ENCODE measurements at regions not wholly inside any gene's neighbourhood (a gene's known extent, or its start where the extent isn't known, plus 50 kb on each side); places are given as distances from the start of the nearest gene placed in this dataset.
"Not testable (repeated sequence)": the region's sequence is repeated elsewhere in the genome, so short reads cannot be mapped to it uniquely, and the experiment has no call there.

DNA sequence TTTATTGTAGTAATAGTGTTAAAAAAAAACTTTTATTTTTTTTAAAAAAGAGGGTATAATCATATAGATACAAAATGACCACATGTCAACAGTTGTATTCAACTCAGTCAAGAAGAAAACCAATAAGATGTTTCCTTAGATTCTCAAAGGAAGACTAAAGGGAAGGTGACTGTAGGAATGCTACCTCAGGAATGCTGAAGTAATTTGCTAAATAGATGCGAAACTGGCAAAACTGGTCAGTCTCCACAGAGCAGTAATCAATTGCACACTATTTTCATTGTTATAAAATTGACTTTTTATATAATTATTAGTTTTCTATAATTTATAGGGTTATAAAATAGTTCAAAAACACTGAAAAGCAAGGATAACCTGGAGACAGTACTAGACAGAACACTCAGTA is 204.8 kb downstream of the GABRG2 start:
- H3K4me1 Mint-ChIP-seq, result no peaks in the 10 kb centered on the region

DNA sequence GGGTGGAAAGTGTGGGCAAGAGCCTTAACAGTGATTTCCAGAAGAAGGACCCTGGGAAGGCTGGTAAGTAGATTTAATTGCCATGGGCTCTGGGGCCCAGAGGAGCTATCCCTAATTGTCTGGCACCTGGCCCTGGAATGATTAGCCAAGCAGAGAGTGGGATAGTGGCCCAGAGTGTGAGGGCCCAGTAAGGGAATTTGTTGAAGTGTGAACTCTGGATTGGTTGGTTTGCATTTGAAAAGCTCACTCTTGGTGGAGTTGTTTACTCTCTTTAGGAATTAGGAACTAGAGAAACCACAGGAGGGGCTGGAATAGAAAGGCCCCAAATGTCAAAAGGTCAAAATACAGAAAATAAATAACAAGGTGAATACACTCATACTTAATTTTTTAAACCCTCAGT is 207.1 kb downstream of the GABRG2 start:
- DNase-seq (ENCODE audit: low spot score in 2 of 2), result no peak
- Mint-ChIP-seq H3K36me3 (ENCODE audit: insufficient read depth) (no peaks in the 10 kb centered on the region), H3K27me3 (no peaks in the 10 kb centered on the region), H3K4me3 (no peak overlapping the region), H3K27ac (ENCODE audit: low read depth) (no peak overlapping the region), H3K9me3 (peaks cover 28% of the 10 kb centered on the region), H3K4me1 (no peaks in the 10 kb centered on the region)
- no peak for ATAC-seq (replicated peaks; ENCODE audit: extremely low read depth, poor library complexity, severe bottlenecking)

More for the DNA sequence above, 204.8 kb downstream of the GABRG2 start:
- ATAC-seq (replicated peaks; ENCODE audit: extremely low read depth, poor library complexity, severe bottlenecking) (no peak), DNase-seq (ENCODE audit: low spot score in 2 of 2) (no peak)
- no peak overlapping the region for H3K27ac Mint-ChIP-seq (ENCODE audit: low read depth)
- H3K9me3 Mint-ChIP-seq, result peaks cover 17% of the 10 kb centered on the region
- H3K36me3 Mint-ChIP-seq (ENCODE audit: insufficient read depth), result no peaks in the 10 kb centered on the region
- no peak overlapping the region for H3K4me3 Mint-ChIP-seq
- no peaks in the 10 kb centered on the region for H3K27me3 Mint-ChIP-seq

GRCh38 chr5:162275387-162275786 is 207.8 kb downstream of the GABRG2 start:
- not testable (repeated sequence) for H3K4me3 Mint-ChIP-seq; DNase-seq (ENCODE audit: low spot score in 2 of 2); H3K4me1 Mint-ChIP-seq; ATAC-seq (replicated peaks; ENCODE audit: extremely low read depth, poor library complexity, severe bottlenecking); H3K27me3 Mint-ChIP-seq; H3K36me3 Mint-ChIP-seq (ENCODE audit: insufficient read depth); H3K27ac Mint-ChIP-seq (ENCODE audit: low read depth)
- peaks cover 31% of the 10 kb centered on the region for H3K9me3 Mint-ChIP-seq

GRCh38 chr5:162282191-162282590 is 214.6 kb downstream of the GABRG2 start:
- peaks cover 32% of the 10 kb centered on the region for H3K9me3 Mint-ChIP-seq
- ATAC-seq (replicated peaks; ENCODE audit: extremely low read depth, poor library complexity, severe bottlenecking) (no peak), DNase-seq (ENCODE audit: low spot score in 2 of 2) (no peak)

GRCh38 chr5:162283609-162284008 is 216.0 kb downstream of the GABRG2 start:
- no peaks in the 10 kb centered on the region for H3K36me3 Mint-ChIP-seq (ENCODE audit: insufficient read depth)
- peaks cover 27% of the 10 kb centered on the region for H3K9me3 Mint-ChIP-seq
- ATAC-seq (replicated peaks; ENCODE audit: extremely low read depth, poor library complexity, severe bottlenecking) (no peak), DNase-seq (ENCODE audit: low spot score in 2 of 2) (no peak)
- no peaks in the 10 kb centered on the region for H3K4me1 Mint-ChIP-seq
- H3K4me3 Mint-ChIP-seq, result no peak overlapping the region
- no peak overlapping the region for H3K27ac Mint-ChIP-seq (ENCODE audit: low read depth)
- H3K27me3 Mint-ChIP-seq, result no peaks in the 10 kb centered on the region

More at GRCh38 chr5:162282191-162282590, 214.6 kb downstream of the GABRG2 start:
- no peaks in the 10 kb centered on the region for H3K4me1 Mint-ChIP-seq
- H3K4me3 Mint-ChIP-seq, result no peak overlapping the region
- no peaks in the 10 kb centered on the region for H3K36me3 Mint-ChIP-seq (ENCODE audit: insufficient read depth)
- no peaks in the 10 kb centered on the region for H3K27me3 Mint-ChIP-seq
- no peak overlapping the region for H3K27ac Mint-ChIP-seq (ENCODE audit: low read depth)

- Mint-ChIP-seq H3K27me3 (no peaks in the 10 kb centered on the region), H3K4me1 (no peaks in the 10 kb centered on the region), H3K27ac (ENCODE audit: low read depth) (no peak overlapping the region), H3K4me3 (no peak overlapping the region), H3K36me3 (ENCODE audit: insufficient read depth) (no peaks in the 10 kb centered on the region), H3K9me3 (peaks cover 9% of the 10 kb centered on the region)
- no peak for DNase-seq (ENCODE audit: low spot score in 2 of 2)
- no peak for ATAC-seq (replicated peaks; ENCODE audit: extremely low read depth, poor library complexity, severe bottlenecking)
Measured at GRCh38 chr5:162288647-162289296, 221.2 kb downstream of the GABRG2 start.

GRCh38 chr5:162289489-162289888 is 221.9 kb downstream of the GABRG2 start:
- H3K9me3 Mint-ChIP-seq, result peaks cover 9% of the 10 kb centered on the region
- no peak overlapping the region for H3K27ac Mint-ChIP-seq (ENCODE audit: low read depth)
- ATAC-seq (replicated peaks; ENCODE audit: extremely low read depth, poor library complexity, severe bottlenecking) (no peak), DNase-seq (ENCODE audit: low spot score in 2 of 2) (no peak)
- H3K4me3 Mint-ChIP-seq, result no peak overlapping the region
- H3K4me1 Mint-ChIP-seq, result no peaks in the 10 kb centered on the region
- H3K27me3 Mint-ChIP-seq, result no peaks in the 10 kb centered on the region
- no peaks in the 10 kb centered on the region for H3K36me3 Mint-ChIP-seq (ENCODE audit: insufficient read depth)

- H3K27me3 Mint-ChIP-seq, result no peaks in the 10 kb centered on the region
- H3K36me3 Mint-ChIP-seq (ENCODE audit: insufficient read depth), result peaks cover 1% of the 10 kb centered on the region
- no peak overlapping the region for H3K4me3 Mint-ChIP-seq
- ATAC-seq (replicated peaks; ENCODE audit: extremely low read depth, poor library complexity, severe bottlenecking) (no peak), DNase-seq (ENCODE audit: low spot score in 2 of 2) (no peak)
- no peak overlapping the region for H3K27ac Mint-ChIP-seq (ENCODE audit: low read depth)
- H3K4me1 Mint-ChIP-seq, result no peaks in the 10 kb centered on the region
- H3K9me3 Mint-ChIP-seq, result peaks cover 5% of the 10 kb centered on the region
Measured at GRCh38 chr5:162299793-162300192, 232.2 kb downstream of the GABRG2 start.

- Mint-ChIP-seq H3K36me3 (ENCODE audit: insufficient read depth) (peaks cover 1% of the 10 kb centered on the region), H3K4me3 (no peak overlapping the region), H3K27ac (ENCODE audit: low read depth) (no peak overlapping the region), H3K27me3 (no peaks in the 10 kb centered on the region), H3K9me3 (no peaks in the 10 kb centered on the region), H3K4me1 (no peaks in the 10 kb centered on the region)
- DNase-seq (ENCODE audit: low spot score in 2 of 2) (no peak), ATAC-seq (replicated peaks; ENCODE audit: extremely low read depth, poor library complexity, severe bottlenecking) (no peak)
Measured at GRCh38 chr5:162301356-162301755, 233.8 kb downstream of the GABRG2 start.

- H3K36me3 Mint-ChIP-seq (ENCODE audit: insufficient read depth), result no peaks in the 10 kb centered on the region
- no peak for ATAC-seq (replicated peaks; ENCODE audit: extremely low read depth, poor library complexity, severe bottlenecking)
- no peaks in the 10 kb centered on the region for H3K27me3 Mint-ChIP-seq
- no peak for DNase-seq (ENCODE audit: low spot score in 2 of 2)
- H3K4me1 Mint-ChIP-seq, result no peaks in the 10 kb centered on the region
- H3K4me3 Mint-ChIP-seq, result no peak overlapping the region
- peaks cover 24% of the 10 kb centered on the region for H3K9me3 Mint-ChIP-seq
- no peak overlapping the region for H3K27ac Mint-ChIP-seq (ENCODE audit: low read depth)
Measured at GRCh38 chr5:162323466-162323865, 255.9 kb downstream of the GABRG2 start.

DNA sequence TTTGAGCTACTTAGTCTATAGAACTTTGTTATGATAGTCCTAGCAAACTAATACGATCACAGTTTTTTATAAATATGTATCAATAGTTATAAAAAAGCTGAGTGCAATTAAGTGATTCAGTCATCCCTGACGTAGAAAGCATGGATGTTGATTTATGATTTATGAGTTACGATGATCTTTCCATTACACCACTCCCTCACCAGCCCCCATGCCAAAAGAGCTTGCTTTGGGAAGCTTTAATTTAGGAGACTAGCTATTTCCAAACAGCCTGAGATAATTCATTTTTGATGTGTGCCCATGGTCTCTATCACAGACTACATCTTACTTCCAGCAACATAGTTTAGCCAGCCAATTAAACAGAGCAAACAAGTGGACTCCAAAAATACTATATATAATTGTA is 256.8 kb downstream of the GABRG2 start:
- no peak for ATAC-seq (replicated peaks; ENCODE audit: extremely low read depth, poor library complexity, severe bottlenecking)
- Mint-ChIP-seq H3K4me3 (no peak overlapping the region), H3K27me3 (no peaks in the 10 kb centered on the region), H3K4me1 (no peaks in the 10 kb centered on the region), H3K27ac (ENCODE audit: low read depth) (no peak overlapping the region), H3K36me3 (ENCODE audit: insufficient read depth) (no peaks in the 10 kb centered on the region), H3K9me3 (peaks cover 26% of the 10 kb centered on the region)
- no peak for DNase-seq (ENCODE audit: low spot score in 2 of 2)

GRCh38 chr5:162325143-162325727 is 257.7 kb downstream of the GABRG2 start:
- DNase-seq (ENCODE audit: low spot score in 2 of 2), result no peak
- Mint-ChIP-seq H3K4me3 (no peak overlapping the region), H3K27ac (ENCODE audit: low read depth) (no peak overlapping the region), H3K27me3 (no peaks in the 10 kb centered on the region), H3K4me1 (no peaks in the 10 kb centered on the region), H3K9me3 (peaks cover 31% of the 10 kb centered on the region), H3K36me3 (ENCODE audit: insufficient read depth) (no peaks in the 10 kb centered on the region)
- no peak for ATAC-seq (replicated peaks; ENCODE audit: extremely low read depth, poor library complexity, severe bottlenecking)

GRCh38 chr5:162334944-162335343 is 267.4 kb downstream of the GABRG2 start:
- Mint-ChIP-seq H3K4me1 (no peaks in the 10 kb centered on the region), H3K27ac (ENCODE audit: low read depth) (no peak overlapping the region), H3K9me3 (peaks cover 27% of the 10 kb centered on the region), H3K36me3 (ENCODE audit: insufficient read depth) (no peaks in the 10 kb centered on the region), H3K27me3 (no peaks in the 10 kb centered on the region), H3K4me3 (no peak overlapping the region)
- ATAC-seq (replicated peaks; ENCODE audit: extremely low read depth, poor library complexity, severe bottlenecking) (no peak), DNase-seq (ENCODE audit: low spot score in 2 of 2) (no peak)

Measured in central memory CD8-positive, alpha-beta T cell (primary cell).